ENCODE measurements at regions not wholly inside any gene's neighbourhood (a gene's known extent, or its start where the extent isn't known, plus 50 kb on each side); places are given as distances from the start of the nearest gene placed in this dataset.

DNA sequence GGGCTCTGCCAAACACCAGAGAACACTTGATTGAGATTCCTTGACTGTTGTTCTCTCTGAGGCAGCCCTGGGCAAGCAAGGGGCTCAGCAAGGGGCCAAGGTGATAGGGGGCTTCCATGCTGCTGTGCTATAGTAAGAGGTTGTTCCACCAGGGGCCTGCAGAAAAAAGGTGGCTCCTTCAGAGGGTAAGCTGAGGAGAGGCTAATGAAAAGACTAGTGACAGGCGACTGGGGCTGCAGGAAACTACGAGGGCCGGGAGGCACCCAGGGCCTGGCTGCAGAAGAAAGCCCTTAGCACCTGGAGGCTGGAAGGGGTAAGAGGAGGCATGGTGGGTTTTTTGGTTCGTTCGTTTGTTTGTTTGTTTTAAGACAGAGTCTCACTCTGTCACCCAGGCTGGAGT is 88.0 kb upstream of the CTNNA1 start:
- no peak for DNase-seq (ENCODE audit: low read depth, low spot score)

DNA sequence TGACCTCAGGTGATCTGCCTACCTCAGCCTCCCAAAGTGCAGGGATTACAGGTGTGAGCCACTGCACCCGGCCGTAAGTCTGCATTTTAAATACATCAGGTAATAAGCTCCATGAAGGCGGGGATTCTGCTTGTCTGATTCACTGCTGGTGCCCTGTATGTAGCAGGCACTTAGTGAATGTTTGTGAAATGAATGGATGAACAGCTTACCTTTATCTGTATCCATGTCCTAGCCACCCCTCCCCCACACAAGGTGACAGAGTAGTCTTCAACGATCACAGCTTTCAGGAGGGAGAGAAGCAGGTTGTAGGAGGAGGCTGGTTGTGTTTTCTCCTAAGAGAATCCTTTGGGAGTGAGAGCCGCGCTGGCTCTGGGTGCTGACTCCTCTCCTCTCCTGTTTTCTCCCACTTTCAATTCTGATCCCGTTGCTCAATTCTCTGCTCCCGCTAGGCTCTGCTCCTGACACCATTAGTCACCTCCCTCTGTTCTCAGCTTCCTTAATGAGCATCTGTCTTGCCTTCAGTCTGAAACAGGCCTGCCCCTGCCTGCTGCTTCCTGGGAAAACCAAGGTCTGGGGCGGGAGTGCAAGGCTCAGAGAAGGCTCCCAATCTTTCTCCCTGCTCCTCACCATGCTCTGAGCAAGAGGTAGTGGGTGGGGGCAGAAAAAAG is 88.8 kb upstream of the CTNNA1 start:
- DNase-seq (ENCODE audit: low read depth, low spot score), result no peak

DNA sequence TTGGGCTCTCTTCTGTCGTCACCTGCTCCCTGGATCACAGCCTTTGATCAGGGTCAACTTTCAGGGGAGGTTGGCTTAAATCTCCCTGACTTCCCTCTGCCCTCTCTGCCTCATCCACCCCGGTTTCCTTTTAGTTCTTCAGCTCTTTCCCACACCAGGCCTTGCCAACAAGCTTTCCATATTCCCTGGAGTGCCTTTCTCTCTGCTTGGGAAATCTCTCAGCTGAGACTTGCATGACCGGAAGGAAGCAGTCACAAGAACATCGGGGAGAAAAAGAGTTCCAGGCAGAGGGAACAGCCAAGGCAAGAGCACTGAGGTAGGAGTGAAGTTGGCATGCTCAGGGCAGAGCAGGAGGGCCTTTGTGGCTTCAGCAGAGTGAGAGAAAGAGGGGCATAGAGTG is 88.4 kb upstream of the HSPA9 start:
- DNase-seq (ENCODE audit: low read depth, low spot score), result no peak

DNA sequence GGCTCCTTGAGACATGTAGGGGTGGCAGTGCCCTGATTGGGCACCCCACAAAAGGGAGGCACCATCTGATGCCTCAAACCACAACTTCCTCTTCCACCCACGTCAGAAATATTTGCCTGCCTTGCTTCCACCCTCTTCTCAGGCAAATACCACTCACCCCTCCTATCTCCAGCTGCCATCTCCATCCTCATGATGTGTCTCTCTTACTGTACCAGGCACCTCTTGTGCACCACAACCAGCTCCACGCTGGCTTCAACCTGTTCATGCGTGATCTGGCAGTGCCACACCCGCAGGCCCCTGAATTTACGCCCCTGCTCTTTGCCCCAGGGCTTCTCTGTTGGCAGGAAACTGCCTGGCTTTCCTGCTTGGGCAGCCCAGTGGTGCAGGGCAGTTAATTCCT is 87.8 kb upstream of the HSPA9 start:
- DNase-seq (ENCODE audit: low read depth, low spot score), result no peak

DNA sequence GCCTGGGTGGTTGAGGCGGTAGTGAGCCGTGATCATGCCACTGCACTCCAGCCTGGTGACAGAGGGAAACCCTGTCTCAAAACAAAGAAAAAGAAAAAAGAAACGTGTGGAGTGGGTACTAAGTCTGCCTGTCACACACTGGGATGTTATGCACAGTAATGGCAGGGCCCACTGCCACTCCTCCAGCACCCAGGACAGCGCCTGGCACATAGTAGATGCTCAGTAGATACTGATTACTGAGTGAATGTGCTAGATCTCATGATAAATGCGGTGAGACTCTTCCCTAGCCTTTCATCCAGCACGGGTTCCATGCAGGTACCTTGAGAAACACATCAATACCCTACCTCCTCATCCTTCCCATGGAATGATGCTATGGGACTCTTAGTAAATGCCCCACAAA is 87.4 kb upstream of the HSPA9 start:
- no peak for DNase-seq (ENCODE audit: low read depth, low spot score)

DNA sequence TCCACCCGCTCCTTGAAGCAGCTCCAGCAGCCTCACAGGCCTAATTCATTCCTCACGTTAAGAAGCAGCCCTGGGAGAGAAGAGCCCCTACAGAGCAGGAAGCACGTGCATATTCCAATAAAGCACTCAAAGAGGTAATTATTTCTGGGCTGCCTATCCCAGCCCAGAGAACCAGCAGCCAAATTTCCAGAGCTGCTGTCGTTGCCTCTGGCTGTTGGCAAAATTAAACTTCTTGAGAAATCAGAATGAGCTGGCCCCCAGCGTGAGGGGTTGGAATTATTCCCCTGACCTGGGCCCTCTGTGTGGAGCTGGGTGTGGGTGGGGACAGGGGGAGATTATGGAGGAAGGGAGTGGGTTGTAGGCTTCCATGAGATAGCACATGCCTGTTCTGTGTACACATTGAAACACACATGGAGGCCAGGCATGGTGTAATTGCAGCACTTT is 86.8 kb upstream of the HSPA9 start:
- no peak for DNase-seq (ENCODE audit: low read depth, low spot score)

DNA sequence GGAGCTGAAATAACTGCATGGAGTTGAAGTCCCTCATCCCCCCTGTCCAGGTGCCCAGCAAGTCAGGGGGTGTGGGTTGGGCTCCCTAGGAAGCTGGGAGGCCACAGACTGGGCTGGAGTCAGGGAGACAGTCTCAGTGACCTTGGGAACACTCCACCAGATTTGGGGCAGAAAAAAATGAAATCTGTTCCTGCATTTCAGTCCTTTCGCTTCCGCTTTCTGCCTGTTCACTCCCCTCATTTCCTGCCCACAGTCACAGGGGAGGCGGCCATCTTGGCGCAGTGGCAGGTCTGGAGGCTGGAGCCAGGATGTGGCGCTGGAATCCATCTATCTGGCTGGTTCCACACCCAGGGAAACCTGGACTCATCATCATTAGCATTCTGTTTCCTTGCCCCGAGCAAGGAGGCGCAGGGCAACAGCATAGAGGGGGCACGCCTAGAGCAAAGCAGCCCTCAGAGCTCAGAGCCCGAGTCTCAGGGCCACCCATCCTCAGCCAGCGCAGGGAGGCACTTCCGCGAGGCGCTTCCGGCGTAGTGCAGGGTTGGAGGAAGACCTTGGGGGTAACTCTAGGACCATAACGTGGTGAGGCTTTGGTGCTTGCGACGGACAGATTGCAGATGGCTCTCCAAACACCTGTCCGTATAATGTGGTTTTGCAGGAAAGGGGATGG is 86.2 kb upstream of the HSPA9 start:
- DNase-seq (ENCODE audit: low read depth, low spot score), result no peak

DNA sequence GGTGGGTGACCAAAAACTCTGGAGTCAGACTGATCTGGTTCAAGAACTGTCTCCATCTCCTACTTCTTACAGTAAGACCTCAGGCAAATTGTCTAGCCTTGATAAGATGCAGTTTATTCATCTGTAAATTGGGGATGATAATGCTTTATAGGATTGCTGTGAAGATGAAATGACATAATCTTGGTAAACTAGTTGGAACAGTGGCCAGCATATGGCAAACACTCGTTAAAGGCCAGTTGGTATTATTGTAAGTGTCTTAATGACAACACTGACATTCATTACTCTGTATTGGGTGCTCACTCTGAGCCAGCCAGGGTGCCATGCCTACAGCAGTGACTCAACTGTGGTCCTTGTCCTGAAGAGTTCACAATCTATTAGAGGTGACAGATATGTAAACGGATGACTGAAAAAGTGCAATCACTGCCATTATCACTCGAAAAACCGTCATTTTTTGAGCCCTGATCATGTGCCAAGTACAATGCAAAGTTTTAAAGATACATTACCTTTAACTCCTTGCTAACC is 84.9 kb upstream of the HSPA9 start:
- no peak for DNase-seq (ENCODE audit: low read depth, low spot score)

DNA sequence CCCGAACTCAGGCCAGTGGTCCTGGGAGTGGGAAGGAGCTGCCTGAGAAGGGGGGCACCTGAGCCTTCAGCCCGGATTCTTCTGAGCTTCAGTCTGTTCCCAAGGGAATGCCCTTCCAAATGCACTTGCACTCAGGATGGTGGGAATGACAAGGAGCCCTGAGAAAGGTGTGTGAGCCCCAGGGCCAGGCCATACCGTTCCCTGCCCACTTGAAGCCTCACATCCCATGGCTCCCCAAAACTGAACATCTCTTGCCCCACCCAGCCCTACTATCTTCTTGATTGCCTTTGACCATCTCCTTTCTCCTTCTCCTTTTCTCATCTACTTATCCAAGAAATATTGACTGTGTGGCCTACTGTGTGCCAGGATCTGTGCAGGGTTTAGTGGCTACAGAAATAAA is 84.4 kb upstream of the HSPA9 start:
- no peak for DNase-seq (ENCODE audit: low read depth, low spot score)

DNA sequence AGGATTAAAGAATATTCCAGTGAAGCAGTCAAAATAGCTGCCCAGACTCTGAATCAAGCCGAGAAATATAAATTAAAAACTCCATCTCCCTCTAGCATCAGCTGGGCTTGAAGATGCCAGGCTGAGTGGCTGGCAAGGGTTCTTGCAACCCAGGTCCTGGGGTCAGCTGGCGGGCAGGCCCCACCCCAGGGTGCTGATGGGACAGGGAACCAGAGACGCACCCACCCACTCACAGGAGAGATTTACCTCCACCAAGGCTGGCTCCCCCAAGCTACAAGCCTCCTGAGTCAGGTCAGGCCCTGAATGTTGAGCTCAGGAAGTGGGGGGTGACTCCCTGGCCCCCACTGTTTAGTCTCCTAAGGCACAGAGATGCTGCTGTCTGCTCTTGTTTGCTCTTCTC is 83.9 kb upstream of the HSPA9 start:
- no peak for DNase-seq (ENCODE audit: low read depth, low spot score)

DNA sequence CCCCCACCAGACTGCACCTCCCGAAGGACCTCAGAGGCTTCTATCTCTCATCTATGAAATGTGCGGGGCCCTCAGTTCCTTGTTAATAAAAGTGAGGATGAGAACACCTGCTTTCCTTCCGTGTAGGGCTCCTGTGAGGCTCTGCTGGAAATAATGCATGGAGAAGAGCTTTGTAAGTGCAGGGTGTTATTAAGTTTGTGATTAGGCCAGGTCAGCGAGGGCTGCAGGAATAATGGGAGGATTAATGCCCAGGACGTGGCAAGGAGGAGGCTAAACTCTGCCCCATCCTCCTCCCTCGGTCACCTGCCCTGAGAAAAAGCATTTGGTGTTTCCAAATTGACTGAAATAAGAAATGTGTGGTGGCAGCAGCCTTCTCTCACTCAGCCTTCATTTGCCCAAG is 83.5 kb upstream of the HSPA9 start:
- DNase-seq (ENCODE audit: low read depth, low spot score), result no peak

DNA sequence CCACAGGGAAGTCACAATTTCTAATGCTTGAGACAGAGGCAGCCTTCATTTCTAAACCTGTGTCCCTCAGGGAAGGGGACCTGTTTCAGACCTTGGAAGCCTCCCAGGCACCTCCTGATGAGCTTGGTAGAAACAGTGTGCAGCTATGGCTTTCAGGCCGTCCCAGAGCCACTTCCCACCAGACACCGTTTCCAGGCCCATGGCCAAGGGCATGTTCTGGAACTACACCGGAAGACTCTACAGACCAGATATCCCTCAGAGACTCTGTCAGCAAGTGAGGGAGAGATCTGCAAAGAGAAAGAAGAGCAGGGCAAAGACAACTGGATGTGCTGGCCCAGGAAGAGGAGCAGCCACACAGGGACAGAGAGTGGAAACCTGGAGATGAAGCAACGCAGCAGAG is 82.2 kb upstream of the HSPA9 start:
- no peak for DNase-seq (ENCODE audit: low read depth, low spot score)

DNA sequence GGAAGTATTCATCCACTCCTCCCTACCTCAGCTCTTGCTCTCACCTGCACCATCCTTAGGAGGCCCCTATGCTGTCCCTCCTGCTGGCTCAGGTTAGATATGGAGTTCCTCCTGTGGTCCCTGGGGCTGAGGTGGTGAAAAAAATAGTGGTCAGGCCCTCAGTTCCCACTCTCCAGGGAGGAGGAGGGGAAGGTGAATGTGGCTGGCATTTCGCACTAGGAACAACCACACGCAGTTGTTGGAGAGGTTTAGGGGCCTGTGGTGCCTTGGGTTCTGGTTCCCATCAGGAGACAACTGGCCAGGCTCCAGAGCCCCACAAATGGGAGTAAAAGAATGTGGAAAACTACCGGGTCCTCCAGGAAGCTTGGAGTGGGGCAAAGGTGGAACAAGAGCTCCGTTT is 81.7 kb upstream of the HSPA9 start:
- no peak for DNase-seq (ENCODE audit: low read depth, low spot score)

DNA sequence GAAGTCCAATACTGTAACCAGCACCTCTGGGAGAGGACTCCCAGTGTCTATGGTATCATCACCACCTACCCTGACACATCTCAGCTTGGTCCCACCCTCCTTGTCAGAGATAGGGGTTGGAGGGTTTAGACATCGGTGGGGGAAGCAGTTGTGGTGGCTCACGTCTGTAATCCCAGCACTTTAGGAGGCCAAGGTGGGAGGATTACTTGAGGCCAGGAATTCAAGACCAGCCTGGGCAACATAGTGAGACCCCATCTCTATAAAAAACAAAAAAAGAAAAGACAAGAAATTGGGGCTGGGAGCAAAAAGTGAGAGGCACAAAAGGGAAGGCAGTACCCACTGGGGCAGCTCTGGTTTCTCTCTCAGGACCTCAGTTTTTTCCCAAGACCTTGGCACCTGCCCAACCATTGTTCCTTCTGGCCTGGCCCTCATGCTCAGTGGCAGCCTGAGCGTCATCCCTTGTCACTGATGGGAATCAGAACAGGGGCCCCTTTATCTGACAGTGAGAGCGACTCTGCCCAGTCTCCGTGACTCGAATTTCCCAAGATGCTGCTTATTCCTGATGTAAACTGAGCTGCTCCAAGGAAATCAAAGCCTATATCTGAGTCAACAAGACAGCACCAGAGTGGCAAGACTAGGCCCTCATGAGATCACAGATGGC is 80.5 kb upstream of the HSPA9 start:
- DNase-seq (ENCODE audit: low read depth, low spot score), result no peak

DNA sequence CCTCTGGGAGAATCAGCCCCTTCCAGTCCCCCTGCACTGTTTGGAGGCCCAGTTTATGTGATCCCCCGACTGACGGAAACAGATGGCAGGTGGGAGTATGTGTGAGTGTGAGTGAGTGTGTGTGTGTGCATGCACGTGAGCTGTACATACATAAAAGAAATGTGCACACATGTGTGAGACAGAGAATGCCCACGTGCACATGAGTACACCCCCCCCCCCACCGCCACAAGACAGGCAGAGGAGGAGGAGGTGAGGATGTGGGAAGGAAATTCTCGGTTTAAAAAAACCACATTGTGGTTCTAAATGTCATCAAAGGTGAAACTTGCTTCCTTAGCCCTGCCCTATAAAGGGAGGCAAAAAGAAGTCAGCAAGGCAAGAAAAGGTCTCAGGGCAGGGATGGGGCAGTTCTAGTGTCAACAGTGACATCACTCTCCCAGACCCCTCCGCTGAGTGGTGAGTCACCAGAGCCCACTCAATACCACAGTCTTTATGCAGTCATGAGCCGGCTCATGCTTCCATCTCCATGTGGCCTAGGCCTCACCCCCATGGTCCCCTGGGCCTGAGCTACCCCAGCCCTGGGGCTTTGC is 79.2 kb upstream of the HSPA9 start:
- no peak for DNase-seq (ENCODE audit: low read depth, low spot score)

DNA sequence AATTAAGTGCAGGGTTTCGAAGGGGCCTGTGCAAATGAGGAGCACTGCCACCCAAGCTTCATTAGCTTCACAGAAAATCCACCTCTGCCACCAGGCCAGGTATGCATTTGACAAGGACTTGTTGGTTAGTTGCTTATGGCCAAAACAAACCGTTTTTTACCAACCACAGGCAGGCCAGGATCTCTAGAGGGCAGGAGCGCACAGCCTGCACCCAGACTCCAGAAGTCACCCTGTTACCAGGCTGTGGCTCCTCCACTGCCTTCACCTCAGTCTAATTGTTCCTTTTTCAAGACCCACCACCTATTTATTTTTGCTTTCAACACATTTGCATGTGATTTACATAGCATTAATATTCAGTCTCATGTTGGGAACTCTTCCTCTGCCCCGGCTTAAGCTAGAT is 78.3 kb upstream of the HSPA9 start:
- no peak for DNase-seq (ENCODE audit: low read depth, low spot score)

DNA sequence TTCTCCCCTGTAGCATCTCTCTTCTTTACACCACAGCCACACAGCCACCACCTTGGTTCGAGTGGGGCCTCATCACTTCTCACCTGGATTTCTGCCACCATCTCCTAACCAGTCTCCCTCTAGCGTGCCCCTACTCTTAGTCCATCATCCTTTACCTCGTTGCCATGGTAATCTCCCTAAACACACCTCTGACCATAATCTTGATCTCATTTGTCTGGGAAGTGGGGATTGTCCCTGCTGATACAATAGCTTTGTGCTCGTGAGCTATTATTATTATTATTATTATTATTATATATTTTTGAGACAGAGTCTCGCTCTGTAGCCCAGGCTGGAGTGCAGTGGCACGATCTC is 76.5 kb upstream of the HSPA9 start:
- no peak for DNase-seq (ENCODE audit: low read depth, low spot score)

DNA sequence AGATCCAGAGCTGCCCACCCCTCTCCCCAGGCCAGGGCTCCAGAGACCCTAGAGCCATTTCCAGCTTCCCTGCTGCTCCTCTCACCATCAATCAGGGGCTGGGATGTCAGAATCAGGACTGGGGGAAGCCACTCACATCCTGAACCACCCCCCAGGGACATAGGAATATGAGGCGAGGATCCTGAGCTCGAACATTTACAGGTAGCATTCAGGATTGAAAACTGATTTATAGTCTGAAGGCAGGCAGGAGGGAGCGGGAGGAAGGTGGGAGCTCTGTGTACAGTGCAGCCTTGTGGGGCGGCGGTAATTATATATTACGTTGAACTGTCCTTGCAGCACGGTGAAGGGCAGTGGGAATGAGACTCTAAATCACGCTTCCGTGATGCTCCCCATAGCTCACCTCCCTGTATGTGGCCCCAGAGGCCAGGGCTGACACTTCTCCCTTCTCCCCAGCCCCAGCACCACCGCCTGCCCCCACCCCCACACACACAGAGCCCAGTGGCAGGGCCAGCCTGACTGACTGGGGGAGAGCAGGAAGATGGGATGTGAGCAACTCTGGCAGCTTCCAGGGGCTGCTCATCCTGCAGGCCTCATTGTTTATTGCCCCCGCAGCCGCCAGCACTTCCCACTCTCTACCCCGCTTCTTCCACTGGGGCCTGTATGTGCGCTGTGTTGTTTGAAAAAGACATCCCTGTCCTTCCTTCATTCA is 76.0 kb upstream of the HSPA9 start:
- no peak for DNase-seq (ENCODE audit: low read depth, low spot score)

DNA sequence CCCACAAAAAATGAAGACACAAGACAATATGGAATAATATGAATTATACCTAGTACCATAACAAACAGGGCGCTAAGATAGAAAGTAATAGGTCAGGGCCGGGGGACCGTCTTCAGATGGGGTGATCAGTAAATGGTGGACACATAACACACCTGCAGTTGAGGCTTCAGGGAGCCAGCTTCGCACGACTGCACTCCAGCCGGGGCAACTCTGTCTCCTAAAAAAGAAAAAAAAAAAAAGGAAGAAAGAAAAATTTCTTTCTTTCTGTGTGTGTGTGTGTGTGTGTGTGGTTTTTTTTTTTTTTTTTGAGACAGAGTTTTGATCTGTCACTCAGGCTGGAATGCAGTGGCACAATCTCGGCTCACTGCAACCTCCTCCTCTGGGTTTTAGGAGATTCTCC is 75.0 kb upstream of the HSPA9 start:
- DNase-seq (ENCODE audit: low read depth, low spot score), result no peak

DNA sequence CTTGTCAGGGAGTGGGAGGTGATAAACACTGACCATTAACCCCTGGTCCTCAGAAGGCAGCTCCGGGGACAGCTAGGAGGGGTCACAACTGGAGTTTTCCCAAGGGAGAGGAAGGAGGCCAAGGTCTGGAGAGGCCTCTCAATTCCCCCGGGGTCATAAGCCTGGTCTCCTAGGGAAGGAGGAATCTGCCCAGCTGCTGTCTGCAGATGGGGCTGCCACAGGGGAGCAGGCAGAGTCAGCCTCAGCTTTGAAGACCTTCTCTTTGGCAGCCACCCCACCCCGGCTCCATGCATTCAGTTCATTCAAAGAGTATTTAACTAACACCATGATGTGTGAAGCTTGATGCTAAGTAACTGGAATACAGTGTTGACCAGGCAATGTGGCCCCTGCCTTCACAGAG is 74.6 kb upstream of the HSPA9 start:
- DNase-seq (ENCODE audit: low read depth, low spot score), result no peak

DNA sequence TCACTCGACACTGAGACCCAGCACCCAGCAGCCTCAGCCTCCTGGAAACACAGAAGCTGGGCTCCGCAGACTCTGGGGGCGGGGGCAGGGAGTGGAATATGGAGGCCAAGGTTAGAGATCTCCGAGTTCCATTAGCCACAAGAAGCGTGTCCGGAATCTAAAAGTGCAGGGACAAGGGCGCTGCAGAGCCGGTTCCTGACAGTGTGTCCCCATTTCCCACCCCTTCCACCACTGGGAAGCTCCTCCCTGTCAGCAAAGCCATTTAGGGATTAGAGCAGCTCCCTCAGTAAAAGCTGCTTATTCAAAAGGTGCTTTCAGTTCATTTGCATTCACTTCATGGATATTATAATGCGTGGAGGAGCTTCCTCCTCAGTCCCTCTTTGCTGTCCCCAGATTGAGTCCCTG is 74.1 kb upstream of the HSPA9 start:
- DNase-seq (ENCODE audit: low read depth, low spot score), result no peak

DNA sequence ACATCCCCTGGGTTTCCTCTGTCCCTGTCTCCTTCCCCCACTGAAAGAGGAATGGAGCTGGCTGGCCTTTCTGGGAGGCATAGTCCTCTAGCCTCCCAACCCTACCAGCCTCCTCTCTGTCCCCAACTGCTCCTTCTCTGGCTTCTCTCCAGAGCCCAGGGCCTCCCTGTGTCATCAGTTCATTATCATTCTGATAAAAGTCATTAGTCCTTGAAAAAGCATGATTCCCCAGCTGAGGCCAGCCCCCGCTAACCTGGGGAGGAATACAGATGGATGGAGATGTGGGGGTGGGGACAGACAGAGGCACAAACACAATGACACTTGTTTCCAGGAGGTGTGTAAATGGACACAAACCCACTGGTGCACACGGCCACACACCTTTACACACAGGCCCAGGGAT is 73.6 kb upstream of the HSPA9 start:
- DNase-seq (ENCODE audit: low read depth, low spot score), result no peak
